Smooth muscle cell (in vitro differentiated cells): ENCODE measurements at regions not wholly inside any gene's neighbourhood (a gene's known extent, or its start where the extent isn't known, plus 50 kb on each side); places are given as distances from the start of the nearest gene placed in this dataset.

Experiments used
- DNase-seq: peaks from one replicate; lab custom pipeline; 2025; ENCODE audit not compliant: unreplicated experiment; lab: John Stamatoyannopoulos, UW
- H2AFZ ChIP-seq: fragments of 200-600 bp; sonication (generic); 2 replicates; pipeline ENCODE4 v1.6.0; 2016; ENCODE audit warnings: antibody characterized with exemption, low read depth, mild to moderate bottlenecking
- H3F3A ChIP-seq: fragments of 200-600 bp; sonication (generic); 2 replicates; pipeline ENCODE4 v1.6.0; 2017; ENCODE audit warnings: antibody characterized with exemption, low read depth
- H3K27ac ChIP-seq: fragments of 200-600 bp; sonication (generic); 2 replicates; pipeline ENCODE4 v1.5.1; 2016; ENCODE audit warnings: low read depth, mild to moderate bottlenecking
- H3K27me3 ChIP-seq: fragments of 200-600 bp; sonication (generic); 2 replicates; pipeline ENCODE4 v1.6.1; 2016; ENCODE audit warnings: low read depth, mild to moderate bottlenecking
- H3K36me3 ChIP-seq: fragments of 200-600 bp; sonication (generic); 2 replicates; pipeline ENCODE4 v1.5.1; 2016; ENCODE audit warnings: low read depth
- H3K4me1 ChIP-seq: fragments of 200-600 bp; sonication (generic); 2 replicates; pipeline ENCODE4 v1.5.1; 2016; ENCODE audit warnings: low read depth
- H3K4me2 ChIP-seq: fragments of 200-600 bp; sonication (generic); 2 replicates; pipeline ENCODE4 v1.6.0; 2016; ENCODE audit warnings: mild to moderate bottlenecking
- H3K4me3 ChIP-seq: fragments of 200-600 bp; sonication (generic); 2 replicates; pipeline ENCODE4 v1.5.1; 2016; ENCODE audit warnings: mild to moderate bottlenecking
- H3K79me2 ChIP-seq: fragments of 200-600 bp; sonication (generic); 2 replicates; pipeline ENCODE4 v1.6.0; 2016; ENCODE audit warnings: low read depth, mild to moderate bottlenecking
- H3K9ac ChIP-seq: fragments of 200-600 bp; sonication (generic); 2 replicates; pipeline ENCODE4 v1.6.0; 2016; ENCODE audit warnings: low read depth
- H3K9me3 ChIP-seq: fragments of 200-600 bp; sonication (generic); replicated peaks from 2 replicates; pipeline ENCODE4 v1.5.1; 2016; ENCODE audit warnings: low read depth
- H4K20me1 ChIP-seq: fragments of 200-600 bp; sonication (generic); 2 replicates; pipeline ENCODE4 v1.6.0; 2016; ENCODE audit warnings: low read depth
- WGBS: methylation state at CpG from one replicate; pipeline ENCODE4 v1.1.7; 2016; ENCODE audit warnings: low lambda C conversion rate; 5-methylcytosine and 5-hydroxymethylcytosine counted together
- TF ChIP-seq, protein P1 (sequence below): fragments of 200-600 bp; sonication (generic); IDR thresholded peaks from 2 replicates; pipeline ENCODE4 v1.5.1; 2017; ENCODE audit warnings: borderline replicate concordance, mild to moderate bottlenecking, antibody characterized with exemption; ENCODE audit not compliant: insufficient read depth, poor library complexity, severe bottlenecking

DNA sequence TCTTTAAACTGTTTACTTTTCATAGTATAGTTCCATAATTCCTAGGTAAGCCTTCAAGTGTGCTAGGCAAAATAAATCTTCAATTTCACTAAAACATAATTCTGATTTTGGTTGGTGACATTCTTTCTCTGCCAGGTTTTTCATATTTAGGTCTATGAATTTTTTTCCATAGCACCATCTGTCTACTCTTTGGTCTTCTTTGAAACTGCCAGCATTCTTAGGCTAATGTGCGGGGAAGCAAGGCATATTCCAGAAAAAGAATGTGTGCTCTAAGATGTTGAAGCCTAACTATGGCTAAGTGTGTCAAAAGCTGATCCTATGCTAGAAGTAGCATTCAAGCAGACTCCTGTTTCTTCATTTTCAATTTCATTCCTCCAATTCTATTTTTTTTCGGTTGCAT is 213.9 kb upstream of the C11orf87 start:
- H3K9ac ChIP-seq = no peak overlapping the region

DNA sequence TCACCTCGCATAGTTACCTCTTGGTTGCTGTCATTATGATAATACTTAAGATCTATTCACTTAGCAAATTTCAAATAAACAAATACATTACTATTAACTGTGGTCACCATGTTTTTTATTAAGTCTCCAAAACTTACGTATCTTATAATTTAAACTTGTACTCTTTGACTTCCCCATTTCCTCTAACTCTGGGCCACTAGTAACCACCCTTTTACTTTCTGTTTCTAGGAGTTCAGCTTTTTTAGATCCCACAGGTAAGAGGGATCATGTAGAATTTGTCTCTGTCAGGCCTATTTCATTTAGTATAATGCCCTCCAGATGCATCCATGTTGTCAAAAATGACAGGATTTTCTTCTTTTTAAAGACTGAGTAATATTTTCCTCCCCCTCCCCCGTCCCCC is 212.4 kb upstream of the C11orf87 start:
- Histone ChIP-seq H3K79me2 (no peaks in the 10 kb centered on the region), H4K20me1 (no peaks in the 10 kb centered on the region), H3K4me2 (no peak overlapping the region), H2AFZ (no peak overlapping the region), H3K27me3 (no peaks in the 10 kb centered on the region), H3K4me3 (no peak overlapping the region), H3K4me1 (no peaks in the 10 kb centered on the region), H3K9ac (no peak overlapping the region), H3K27ac (no peak overlapping the region), H3K36me3 (no peaks in the 10 kb centered on the region), H3F3A (no peaks in the 10 kb centered on the region), H3K9me3 (no peaks in the 10 kb centered on the region)
- 98% methylated on average over 3 of the region's 3 CpGs for WGBS
- no peak for DNase-seq
- TF ChIP-seq, protein P1, sequence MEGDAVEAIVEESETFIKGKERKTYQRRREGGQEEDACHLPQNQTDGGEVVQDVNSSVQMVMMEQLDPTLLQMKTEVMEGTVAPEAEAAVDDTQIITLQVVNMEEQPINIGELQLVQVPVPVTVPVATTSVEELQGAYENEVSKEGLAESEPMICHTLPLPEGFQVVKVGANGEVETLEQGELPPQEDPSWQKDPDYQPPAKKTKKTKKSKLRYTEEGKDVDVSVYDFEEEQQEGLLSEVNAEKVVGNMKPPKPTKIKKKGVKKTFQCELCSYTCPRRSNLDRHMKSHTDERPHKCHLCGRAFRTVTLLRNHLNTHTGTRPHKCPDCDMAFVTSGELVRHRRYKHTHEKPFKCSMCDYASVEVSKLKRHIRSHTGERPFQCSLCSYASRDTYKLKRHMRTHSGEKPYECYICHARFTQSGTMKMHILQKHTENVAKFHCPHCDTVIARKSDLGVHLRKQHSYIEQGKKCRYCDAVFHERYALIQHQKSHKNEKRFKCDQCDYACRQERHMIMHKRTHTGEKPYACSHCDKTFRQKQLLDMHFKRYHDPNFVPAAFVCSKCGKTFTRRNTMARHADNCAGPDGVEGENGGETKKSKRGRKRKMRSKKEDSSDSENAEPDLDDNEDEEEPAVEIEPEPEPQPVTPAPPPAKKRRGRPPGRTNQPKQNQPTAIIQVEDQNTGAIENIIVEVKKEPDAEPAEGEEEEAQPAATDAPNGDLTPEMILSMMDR = no peak

More for the DNA sequence above, 213.9 kb upstream of the C11orf87 start:
- WGBS = 92% methylated on average over 2 of the region's 2 CpGs
- Histone ChIP-seq H3K4me3 (no peak overlapping the region), H3K4me1 (no peaks in the 10 kb centered on the region), H3K36me3 (no peaks in the 10 kb centered on the region), H3K9me3 (no peaks in the 10 kb centered on the region), H2AFZ (no peak overlapping the region), H3K79me2 (no peaks in the 10 kb centered on the region), H3K27ac (no peak overlapping the region), H3F3A (no peaks in the 10 kb centered on the region), H3K4me2 (no peak overlapping the region), H4K20me1 (no peaks in the 10 kb centered on the region), H3K27me3 (no peaks in the 10 kb centered on the region)
- DNase-seq = no peak
- TF ChIP-seq, protein P1 = no peak

DNA sequence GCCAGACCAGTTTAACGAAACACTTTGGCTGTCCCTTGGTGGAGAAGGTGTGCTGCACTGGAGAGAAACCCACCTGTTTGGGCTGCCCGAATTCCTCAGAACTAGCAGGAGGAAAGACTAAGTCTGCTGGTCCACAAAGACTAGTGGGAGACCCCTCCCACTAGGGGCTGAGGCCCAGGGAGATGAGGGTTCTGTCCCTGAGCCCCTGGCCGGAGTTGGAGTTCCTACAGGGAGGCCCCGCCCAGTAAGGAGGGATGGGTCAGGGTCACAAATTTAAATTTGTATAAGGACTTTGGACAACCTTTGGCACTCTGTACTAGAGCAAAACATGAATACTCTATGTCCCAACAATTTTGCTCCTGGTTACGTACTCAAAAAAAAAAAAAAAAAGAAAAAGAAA is 200.8 kb upstream of the C11orf87 start:
- Histone ChIP-seq H2AFZ (no peak overlapping the region), H3K27ac (no peak overlapping the region), H3K4me2 (no peak overlapping the region), H3F3A (no peaks in the 10 kb centered on the region), H3K9ac (no peak overlapping the region), H3K79me2 (no peaks in the 10 kb centered on the region), H3K4me1 (no peaks in the 10 kb centered on the region), H3K4me3 (no peak overlapping the region), H3K9me3 (no peaks in the 10 kb centered on the region), H3K27me3 (no peaks in the 10 kb centered on the region), H4K20me1 (no peaks in the 10 kb centered on the region), H3K36me3 (no peaks in the 10 kb centered on the region)
- 97% methylated on average over 5 of the region's 5 CpGs for WGBS
- no peak for DNase-seq
- TF ChIP-seq, protein P1 = no peak

DNA sequence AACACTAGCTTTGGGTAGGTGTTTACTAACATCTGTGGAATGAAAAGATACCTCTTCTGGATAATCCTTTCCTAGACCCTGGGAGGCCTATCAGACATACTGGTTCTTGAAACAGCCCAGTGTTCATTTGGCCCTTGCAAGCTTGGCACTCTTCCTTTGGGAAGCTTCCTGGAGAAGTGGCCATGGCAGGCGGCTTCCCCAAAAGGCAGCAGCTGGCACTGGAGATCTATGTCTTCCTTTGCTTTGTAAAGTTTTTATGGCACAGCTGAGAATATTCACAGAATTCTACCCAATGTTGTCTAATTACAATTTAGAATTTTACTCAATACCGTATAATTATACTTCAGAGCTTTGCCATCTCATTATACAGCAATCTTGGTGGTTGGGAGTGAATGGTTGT is 199.2 kb upstream of the C11orf87 start:
- Histone ChIP-seq H3K4me1 (no peaks in the 10 kb centered on the region), H3K27ac (no peak overlapping the region), H3K4me2 (no peak overlapping the region), H3K4me3 (no peak overlapping the region), H2AFZ (no peak overlapping the region), H3K79me2 (no peaks in the 10 kb centered on the region), H4K20me1 (no peaks in the 10 kb centered on the region), H3K9me3 (no peaks in the 10 kb centered on the region), H3K9ac (no peak overlapping the region), H3K36me3 (no peaks in the 10 kb centered on the region), H3F3A (no peaks in the 10 kb centered on the region), H3K27me3 (no peaks in the 10 kb centered on the region)
- TF ChIP-seq, protein P1 = no peak
- no peak for DNase-seq
- 95% methylated on average over 2 of the region's 2 CpGs for WGBS
